Breast epithelium (tissue), 4 donors: ENCODE measurements at regions not wholly inside any gene's neighbourhood (a gene's known extent, or its start where the extent isn't known, plus 50 kb on each side); places are given as distances from the start of the nearest gene placed in this dataset.
"Not testable (repeated sequence)": the region's sequence is repeated elsewhere in the genome, so short reads cannot be mapped to it uniquely, and the experiment has no call there.

ENCODE experiments used
- DNase-seq, 2 donors: peaks; one replicate each; pipeline ENCODE4 v3.0.0-alpha.2; 2019; ENCODE audit warnings: low spot score in 2 of 2
- H3K27ac ChIP-seq, 2 donors: fragments of 200-600 bp; sonication (generic) in 1 of 2; one replicate each; pipeline ENCODE4 v1.5.1; 2016 to 2019; ENCODE audit warnings: mild to moderate bottlenecking in 1 of 2
- H3K27me3 ChIP-seq, 2 donors: fragments of 200-600 bp; sonication (generic) in 1 of 2; one replicate each; pipeline versions ENCODE4 v1.5.1 to v1.6.0; 2017 to 2019; ENCODE audit warnings: control low read depth in 1 of 2, mild to moderate bottlenecking in 1 of 2
- H3K36me3 ChIP-seq: fragments of 200-600 bp; one replicate; pipeline ENCODE4 v1.5.1; 2019
- H3K4me1 ChIP-seq, 2 donors: fragments of 200-600 bp; sonication (generic); one replicate each; pipeline ENCODE4 v1.5.1; 2016 to 2019; ENCODE audit warnings: control low read depth in 1 of 2
- H3K4me3 ChIP-seq, 3 donors: fragments of 200-600 bp; sonication (generic); 1 replicate in 2 of 3; 2 replicates in 1 of 3; pipeline ENCODE4 v1.5.1; 2016 to 2019; ENCODE audit warnings: mild to moderate bottlenecking in 3 of 3, moderate library complexity in 2 of 3
- H3K9me3 ChIP-seq, 2 donors: fragments of 200-600 bp; sonication (generic) in 1 of 2; one replicate each; pipeline ENCODE4 v1.5.1; 2016 to 2019; ENCODE audit warnings: control low read depth in 1 of 2
- POLR2A ChIP-seq: fragments of 450-650 bp; IDR thresholded peaks from one replicate; pipeline ENCODE4 v1.6.1; 2016; ENCODE audit warnings: antibody characterized with exemption, mild to moderate bottlenecking, moderate library complexity
- POLR2AphosphoS5 ChIP-seq, 3 donors: sonication (generic); formaldehyde crosslinking; IDR thresholded peaks; one replicate each; pipeline ENCODE4 v1.6.1; 2017; ENCODE audit warnings: antibody characterized with exemption in 3 of 3
- intact Hi-C: fragments of 100-400 bp; cut with DNase I; formaldehyde crosslinking; loops from one replicate; pipeline ENCODE4 v1.15.1; 2023; ENCODE audit warnings: low total_unique reads
- TF ChIP-seq, protein P1 (sequence below), 3 donors: fragments of 450-650 bp; IDR thresholded peaks; one replicate each; pipeline ENCODE4 v1.5.1; 2016 to 2017; ENCODE audit warnings: antibody characterized with exemption in 3 of 3, mild to moderate bottlenecking in 3 of 3, moderate library complexity in 3 of 3

DNA sequence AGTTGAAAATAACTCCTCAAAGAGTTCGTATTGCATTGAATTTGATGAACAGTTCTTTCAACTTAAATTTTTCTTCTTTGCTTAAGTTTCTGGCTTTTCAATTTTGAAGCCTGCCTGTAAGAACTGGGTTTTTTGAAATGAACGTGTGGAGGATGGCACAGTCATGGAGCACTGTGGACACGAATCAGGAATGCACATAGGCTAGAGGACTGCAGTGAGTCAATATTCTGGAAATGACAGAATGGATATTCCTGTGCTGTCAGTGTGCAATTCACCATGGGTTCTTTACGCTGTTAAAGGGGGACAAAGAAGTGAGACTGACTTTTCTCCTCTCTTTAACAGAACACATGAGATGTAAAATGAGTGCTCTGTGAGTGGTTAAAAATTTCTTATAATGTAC is 368.0 kb upstream of the AGA start:
- intact Hi-C loops, result no loop called here
- no peak for TF ChIP-seq POLR2AphosphoS5 (IDR thresholded peaks at IDR 0.05)
- no peak for TF ChIP-seq POLR2A
- TF ChIP-seq, protein P1, sequence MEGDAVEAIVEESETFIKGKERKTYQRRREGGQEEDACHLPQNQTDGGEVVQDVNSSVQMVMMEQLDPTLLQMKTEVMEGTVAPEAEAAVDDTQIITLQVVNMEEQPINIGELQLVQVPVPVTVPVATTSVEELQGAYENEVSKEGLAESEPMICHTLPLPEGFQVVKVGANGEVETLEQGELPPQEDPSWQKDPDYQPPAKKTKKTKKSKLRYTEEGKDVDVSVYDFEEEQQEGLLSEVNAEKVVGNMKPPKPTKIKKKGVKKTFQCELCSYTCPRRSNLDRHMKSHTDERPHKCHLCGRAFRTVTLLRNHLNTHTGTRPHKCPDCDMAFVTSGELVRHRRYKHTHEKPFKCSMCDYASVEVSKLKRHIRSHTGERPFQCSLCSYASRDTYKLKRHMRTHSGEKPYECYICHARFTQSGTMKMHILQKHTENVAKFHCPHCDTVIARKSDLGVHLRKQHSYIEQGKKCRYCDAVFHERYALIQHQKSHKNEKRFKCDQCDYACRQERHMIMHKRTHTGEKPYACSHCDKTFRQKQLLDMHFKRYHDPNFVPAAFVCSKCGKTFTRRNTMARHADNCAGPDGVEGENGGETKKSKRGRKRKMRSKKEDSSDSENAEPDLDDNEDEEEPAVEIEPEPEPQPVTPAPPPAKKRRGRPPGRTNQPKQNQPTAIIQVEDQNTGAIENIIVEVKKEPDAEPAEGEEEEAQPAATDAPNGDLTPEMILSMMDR (IDR thresholded peaks at IDR 0.05), result no peak

DNA sequence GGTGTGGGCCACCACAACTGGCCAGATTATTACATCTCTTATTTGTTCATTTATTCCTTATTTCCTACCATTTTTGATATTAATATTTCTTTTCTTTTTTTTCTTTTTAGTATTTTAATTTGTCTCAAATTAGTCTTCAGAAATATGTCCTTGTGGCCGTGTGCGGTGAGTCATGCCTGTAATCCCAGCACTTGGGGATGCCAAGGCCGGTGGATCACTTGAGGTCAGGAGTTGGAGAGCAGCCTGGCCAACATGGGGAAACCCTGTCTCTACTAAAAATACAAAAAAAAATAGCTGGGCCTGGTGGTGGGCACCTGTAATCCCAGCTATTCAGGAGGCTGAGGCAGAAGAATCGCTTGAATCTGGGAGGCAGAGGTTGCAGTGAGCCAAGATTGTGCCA is 376.2 kb upstream of the AGA start:
- H3K4me3 ChIP-seq, DNase-seq, H3K36me3 ChIP-seq, H3K4me1 ChIP-seq, intact Hi-C loops, H3K27ac ChIP-seq, H3K9me3 ChIP-seq, H3K27me3 ChIP-seq: not testable (repeated sequence)

More for the DNA sequence above, 368.0 kb upstream of the AGA start:
- H3K9me3 ChIP-seq, result no peaks in the 10 kb centered on the region
- no peaks in the 10 kb centered on the region for H3K36me3 ChIP-seq
- no peak overlapping the region for H3K27ac ChIP-seq
- H3K4me3 ChIP-seq, result no peak overlapping the region
- H3K4me1 ChIP-seq, result no peaks in the 10 kb centered on the region
- no peaks in the 10 kb centered on the region for H3K27me3 ChIP-seq
- no peak for DNase-seq

DNA sequence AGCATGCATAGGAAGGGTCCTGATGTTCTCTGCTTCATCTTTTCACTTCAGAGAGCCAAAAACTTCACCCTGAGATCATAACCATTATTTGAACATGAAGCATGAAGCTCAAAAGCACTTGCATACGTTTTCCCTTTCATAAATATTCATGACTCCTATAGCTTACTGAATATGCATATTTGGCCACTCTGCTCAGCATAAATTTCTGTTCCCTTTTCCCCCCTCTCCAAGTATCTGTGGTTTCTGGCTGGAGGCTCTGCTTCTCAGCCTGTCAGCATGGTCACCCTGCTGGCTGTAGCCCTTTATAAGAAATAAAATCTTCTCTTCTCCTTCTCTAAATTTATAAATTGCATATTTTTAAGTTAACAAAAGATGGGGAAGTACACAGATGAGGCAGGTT is 384.7 kb upstream of the AGA start:
- intact Hi-C loops, result no loop called here
- H3K9me3 ChIP-seq, result peaks cover 0 to 3% of the 10 kb centered on the region in 2 donors
- TF ChIP-seq, protein P1 (IDR thresholded peaks at IDR 0.05), result no peak
- no peak for TF ChIP-seq POLR2AphosphoS5 (IDR thresholded peaks at IDR 0.05)
- TF ChIP-seq POLR2A, result no peak

GRCh38 chr4:177841258-177841657 is 399.0 kb upstream of the AGA start:
- TF ChIP-seq, protein P1 (IDR thresholded peaks at IDR 0.05), result no peak
- TF ChIP-seq POLR2AphosphoS5 (IDR thresholded peaks at IDR 0.05) (no peak), POLR2A (no peak)

More for the DNA sequence above, 384.7 kb upstream of the AGA start:
- Histone ChIP-seq H3K27ac (no peak overlapping the region), H3K36me3 (no peaks in the 10 kb centered on the region), H3K4me1 (no peaks in the 10 kb centered on the region), H3K27me3 (no peaks in the 10 kb centered on the region), H3K4me3 (no peak overlapping the region)
- DNase-seq, result no peak

DNA sequence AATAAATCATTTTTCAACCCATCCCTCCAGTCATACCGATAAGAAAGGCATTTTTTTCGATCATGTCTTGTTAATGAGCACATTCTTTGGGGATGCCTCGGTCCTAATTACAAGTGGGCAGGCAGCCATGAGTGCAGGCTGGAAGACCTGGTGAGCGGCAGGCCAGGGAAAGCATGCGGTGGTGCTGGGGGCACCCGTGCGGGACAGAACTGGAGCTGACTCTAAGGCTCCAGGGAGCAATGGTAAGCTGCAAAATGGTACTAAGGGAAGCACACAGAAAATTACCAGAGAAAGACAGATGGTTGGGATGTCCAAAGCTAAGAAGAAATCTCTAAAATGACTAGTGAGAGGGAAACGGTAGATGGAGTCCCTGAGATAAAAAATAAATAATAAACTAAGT is 411.0 kb upstream of the AGA start:
- intact Hi-C loops, result no loop called here
- no peaks in the 10 kb centered on the region for H3K4me1 ChIP-seq
- DNase-seq, result no peak
- no peak overlapping the region for H3K27ac ChIP-seq
- H3K4me3 ChIP-seq, result no peak overlapping the region
- peaks cover 3 to 17% of the 10 kb centered on the region in 2 donors for H3K9me3 ChIP-seq
- TF ChIP-seq POLR2AphosphoS5 (IDR thresholded peaks at IDR 0.05) (no peak), POLR2A (no peak)
- TF ChIP-seq, protein P1 (IDR thresholded peaks at IDR 0.05), result no peak
- H3K36me3 ChIP-seq, result no peaks in the 10 kb centered on the region
- no peaks in the 10 kb centered on the region for H3K27me3 ChIP-seq

More at GRCh38 chr4:177841258-177841657, 399.0 kb upstream of the AGA start:
- no peaks in the 10 kb centered on the region for H3K4me1 ChIP-seq
- H3K4me3 ChIP-seq, result no peak overlapping the region
- DNase-seq, result no peak
- H3K27me3 ChIP-seq, result no peaks in the 10 kb centered on the region
- no peaks in the 10 kb centered on the region for H3K36me3 ChIP-seq
- H3K27ac ChIP-seq, result no peak overlapping the region
- H3K9me3 ChIP-seq, result no peaks in the 10 kb centered on the region
- intact Hi-C loops, result no loop called here
